Tibial artery (tissue), 4 donors: ENCODE measurements at regions not wholly inside any gene's neighbourhood (a gene's known extent, or its start where the extent isn't known, plus 50 kb on each side); places are given as distances from the start of the nearest gene placed in this dataset.

Source experiments
- DNase-seq, 2 donors: peaks; one replicate each; pipeline ENCODE4 v3.0.0-alpha.2; 2019
- H3K27ac ChIP-seq, 2 donors: fragments of 200-600 bp; sonication (generic) in 1 of 2; 1 replicate in 1 of 2; 2 replicates in 1 of 2; pipeline ENCODE4 v1.5.1; 2018 to 2019; ENCODE audit warnings: mild to moderate bottlenecking in 1 of 2
- H3K27me3 ChIP-seq, 2 donors: fragments of 200-600 bp; sonication (generic) in 1 of 2; one replicate each; pipeline versions ENCODE4 v1.5.1 to v1.6.0; 2016 to 2019
- H3K36me3 ChIP-seq, 3 donors: fragments of 200-600 bp; sonication (generic) in 2 of 3; one replicate each; pipeline ENCODE4 v1.5.1; 2016 to 2019; ENCODE audit warnings: mild to moderate bottlenecking in 2 of 3
- H3K4me1 ChIP-seq, 4 donors: fragments of 200-600 bp; sonication (generic) in 2 of 4; 1 replicate in 3 of 4; 2 replicates in 1 of 4; pipeline ENCODE4 v1.5.1; 2016 to 2019
- H3K4me3 ChIP-seq, 2 donors: fragments of 200-600 bp; sonication (generic) in 1 of 2; 1 replicate in 1 of 2; 2 replicates in 1 of 2; pipeline ENCODE4 v1.5.1; 2018 to 2019; ENCODE audit warnings: mild to moderate bottlenecking in 2 of 2
- H3K9me3 ChIP-seq, 3 donors: fragments of 200-600 bp; sonication (generic) in 1 of 3; one replicate each; pipeline ENCODE4 v1.5.1; 2016 to 2019
- intact Hi-C: fragments of 100-400 bp; cut with DNase I; formaldehyde crosslinking; loops from one replicate; pipeline ENCODE4 v1.15.0; 2023; ENCODE audit warnings: low total_unique reads
- TF ChIP-seq, protein P1 (sequence below), 2 experiments: fragments of 200-600 bp in 1 of 2; fragments of 450-650 bp in 1 of 2; IDR thresholded peaks; one replicate each; pipeline ENCODE4 v1.5.1; 2017 to 2019; ENCODE audit warnings: antibody characterized with exemption in 2 of 2, mild to moderate bottlenecking in 1 of 2, moderate library complexity in 1 of 2

- H3K4me1 ChIP-seq = no peaks in the 10 kb centered on the region
- TF ChIP-seq, protein P1, sequence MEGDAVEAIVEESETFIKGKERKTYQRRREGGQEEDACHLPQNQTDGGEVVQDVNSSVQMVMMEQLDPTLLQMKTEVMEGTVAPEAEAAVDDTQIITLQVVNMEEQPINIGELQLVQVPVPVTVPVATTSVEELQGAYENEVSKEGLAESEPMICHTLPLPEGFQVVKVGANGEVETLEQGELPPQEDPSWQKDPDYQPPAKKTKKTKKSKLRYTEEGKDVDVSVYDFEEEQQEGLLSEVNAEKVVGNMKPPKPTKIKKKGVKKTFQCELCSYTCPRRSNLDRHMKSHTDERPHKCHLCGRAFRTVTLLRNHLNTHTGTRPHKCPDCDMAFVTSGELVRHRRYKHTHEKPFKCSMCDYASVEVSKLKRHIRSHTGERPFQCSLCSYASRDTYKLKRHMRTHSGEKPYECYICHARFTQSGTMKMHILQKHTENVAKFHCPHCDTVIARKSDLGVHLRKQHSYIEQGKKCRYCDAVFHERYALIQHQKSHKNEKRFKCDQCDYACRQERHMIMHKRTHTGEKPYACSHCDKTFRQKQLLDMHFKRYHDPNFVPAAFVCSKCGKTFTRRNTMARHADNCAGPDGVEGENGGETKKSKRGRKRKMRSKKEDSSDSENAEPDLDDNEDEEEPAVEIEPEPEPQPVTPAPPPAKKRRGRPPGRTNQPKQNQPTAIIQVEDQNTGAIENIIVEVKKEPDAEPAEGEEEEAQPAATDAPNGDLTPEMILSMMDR (IDR thresholded peaks at IDR 0.05) = no peak
- DNase-seq = no peak
- no peaks in the 10 kb centered on the region for H3K36me3 ChIP-seq
- no peak overlapping the region for H3K4me3 ChIP-seq
- peaks cover 0 to 3% (median 0%) of the 10 kb centered on the region in 3 donors for H3K9me3 ChIP-seq
- intact Hi-C loops = no loop called here
- H3K27ac ChIP-seq = no peak overlapping the region
- H3K27me3 ChIP-seq = no peaks in the 10 kb centered on the region
These were observed 1653.3 kb upstream of the PCDH7 start for GRCh38 chr4:29066861-29067260.

GRCh38 chr4:29073571-29073970 is 1646.6 kb upstream of the PCDH7 start:
- DNase-seq = no peak
- Histone ChIP-seq H3K4me1 (no peaks in the 10 kb centered on the region), H3K4me3 (no peak overlapping the region), H3K27ac (no peak overlapping the region), H3K27me3 (no peaks in the 10 kb centered on the region), H3K36me3 (no peaks in the 10 kb centered on the region), H3K9me3 (peaks cover 0 to 7% (median 0%) of the 10 kb centered on the region in 3 donors)
- TF ChIP-seq, protein P1 (IDR thresholded peaks at IDR 0.05) = no peak
- intact Hi-C loops = no loop called here

GRCh38 chr4:29075366-29075765 is 1644.8 kb upstream of the PCDH7 start:
- Histone ChIP-seq H3K4me3 (no peak overlapping the region), H3K27ac (no peak overlapping the region), H3K4me1 (no peaks in the 10 kb centered on the region), H3K27me3 (no peaks in the 10 kb centered on the region), H3K9me3 (peaks cover 0 to 7% (median 0%) of the 10 kb centered on the region in 3 donors), H3K36me3 (no peaks in the 10 kb centered on the region)
- DNase-seq = no peak
- TF ChIP-seq, protein P1 (IDR thresholded peaks at IDR 0.05) = no peak
- intact Hi-C loops = no loop called here

GRCh38 chr4:29079260-29079659 is 1640.9 kb upstream of the PCDH7 start:
- intact Hi-C loops = no loop called here
- DNase-seq = no peak
- no peak overlapping the region for H3K4me3 ChIP-seq
- no peaks in the 10 kb centered on the region for H3K36me3 ChIP-seq
- H3K27ac ChIP-seq = no peak overlapping the region
- TF ChIP-seq, protein P1 (IDR thresholded peaks at IDR 0.05) = no peak
- no peaks in the 10 kb centered on the region for H3K27me3 ChIP-seq
- no peaks in the 10 kb centered on the region for H3K4me1 ChIP-seq
- no peaks in the 10 kb centered on the region for H3K9me3 ChIP-seq

- H3K27ac ChIP-seq = no peak overlapping the region
- no peaks in the 10 kb centered on the region for H3K4me1 ChIP-seq
- H3K4me3 ChIP-seq = no peak overlapping the region
- DNase-seq = no peak
- intact Hi-C loops = no loop called here
- H3K36me3 ChIP-seq = no peaks in the 10 kb centered on the region
- TF ChIP-seq, protein P1 (IDR thresholded peaks at IDR 0.05) = no peak
- H3K27me3 ChIP-seq = no peaks in the 10 kb centered on the region
- H3K9me3 ChIP-seq = no peaks in the 10 kb centered on the region
These were observed 1638.8 kb upstream of the PCDH7 start for GRCh38 chr4:29081234-29081955.
